GM21447 (cell line): ENCODE measurements at regions not wholly inside any gene's neighbourhood (a gene's known extent, or its start where the extent isn't known, plus 50 kb on each side); places are given as distances from the start of the nearest gene placed in this dataset.
"Not testable (repeated sequence)": the region's sequence is repeated elsewhere in the genome, so short reads cannot be mapped to it uniquely, and the experiment has no call there.

Source experiments
- ATAC-seq: cut with Tn5 transposase; IDR thresholded peaks from one replicate; pipeline ENCODE4 v1.9.1; 2021; ENCODE audit not compliant: unreplicated experiment

DNA sequence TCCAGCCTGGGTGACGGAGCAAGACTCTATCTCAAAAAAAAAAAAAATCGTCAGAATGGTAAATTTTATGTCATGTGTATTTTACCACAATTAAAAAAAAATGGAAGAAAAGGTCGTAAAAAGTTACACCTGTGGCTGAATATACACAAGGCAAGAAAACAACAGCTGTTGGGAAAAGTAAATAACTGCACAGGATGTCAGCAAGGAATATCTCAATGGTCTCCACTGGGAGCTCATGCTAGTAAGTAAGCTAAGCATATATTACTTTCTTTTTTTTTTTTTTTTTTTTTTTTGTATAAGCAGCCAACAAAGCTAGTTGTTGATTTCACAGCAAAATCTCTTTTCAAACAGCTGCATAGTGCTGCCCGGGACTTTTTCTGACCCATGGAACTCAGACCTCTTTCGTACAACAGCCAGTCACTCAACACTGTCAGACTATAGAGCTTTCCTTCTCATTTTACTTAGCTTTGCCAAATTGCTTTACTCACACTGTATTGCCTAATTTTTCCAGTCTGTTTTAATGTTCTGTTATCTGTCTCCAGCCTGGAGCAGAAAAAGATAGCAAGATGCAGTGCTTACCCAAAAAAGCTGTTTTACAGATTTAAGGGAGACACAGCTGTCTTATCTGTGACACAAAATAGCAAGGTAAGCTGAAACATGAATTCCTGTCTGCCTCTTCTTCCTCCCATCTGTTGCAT is 175.9 kb downstream of the ENC1 start:
- ATAC-seq = no peak

DNA sequence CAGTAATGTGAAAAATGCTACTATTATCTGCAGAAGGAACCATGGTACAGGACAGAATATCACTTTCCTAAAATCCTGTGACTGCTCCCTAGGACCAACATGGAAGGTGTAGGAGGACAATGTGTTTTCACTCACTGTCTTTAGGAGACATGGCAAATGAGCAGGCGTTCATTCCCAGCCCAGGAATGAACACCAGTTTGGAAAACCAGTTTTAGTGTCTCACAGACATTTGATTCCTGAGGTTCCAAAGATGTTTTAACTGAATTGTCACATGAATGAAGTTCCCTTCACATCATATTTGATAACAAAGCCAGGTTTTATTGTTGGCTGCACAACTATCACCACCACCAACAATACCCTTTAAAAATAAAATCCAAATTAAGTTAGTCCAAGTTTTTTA is 178.2 kb downstream of the ENC1 start:
- no peak for ATAC-seq

DNA sequence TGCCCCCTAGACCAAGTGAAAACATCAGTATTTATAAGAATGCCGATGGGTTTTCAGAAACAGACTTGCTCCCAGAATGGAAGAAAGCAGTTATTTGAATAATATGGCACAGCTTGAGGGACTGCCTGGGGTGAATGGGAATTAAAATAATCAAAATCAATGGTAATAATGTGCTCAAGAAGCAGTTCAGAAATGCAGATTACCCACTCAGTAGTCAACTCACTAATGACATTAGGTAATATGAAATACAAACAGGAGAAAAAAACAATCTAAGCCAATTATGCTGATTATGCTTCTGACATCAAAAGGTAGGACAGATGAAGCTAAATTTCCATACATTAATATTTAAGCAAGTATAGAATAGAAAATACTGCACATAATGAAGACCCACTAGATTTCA is 179.3 kb downstream of the ENC1 start:
- no peak for ATAC-seq

DNA sequence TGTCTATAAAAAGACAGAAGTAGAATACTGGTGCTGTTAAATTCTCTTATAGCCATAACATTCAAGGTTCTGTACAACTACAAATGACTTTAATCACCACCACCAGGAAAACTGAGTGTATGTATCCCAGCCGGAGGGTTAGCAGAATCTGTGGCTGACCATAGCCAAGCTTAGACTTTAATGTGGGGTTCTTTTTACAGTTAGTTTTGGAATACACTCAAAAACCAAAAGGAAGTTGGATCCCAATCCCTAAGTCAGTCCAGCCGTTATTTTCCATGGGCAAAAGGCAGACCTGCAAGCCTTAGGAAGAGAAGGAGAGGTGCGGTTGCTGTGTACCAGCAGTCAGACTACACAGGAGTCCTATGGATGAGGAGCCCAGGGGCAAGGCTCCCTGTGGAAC is 179.8 kb downstream of the ENC1 start:
- ATAC-seq = no peak

DNA sequence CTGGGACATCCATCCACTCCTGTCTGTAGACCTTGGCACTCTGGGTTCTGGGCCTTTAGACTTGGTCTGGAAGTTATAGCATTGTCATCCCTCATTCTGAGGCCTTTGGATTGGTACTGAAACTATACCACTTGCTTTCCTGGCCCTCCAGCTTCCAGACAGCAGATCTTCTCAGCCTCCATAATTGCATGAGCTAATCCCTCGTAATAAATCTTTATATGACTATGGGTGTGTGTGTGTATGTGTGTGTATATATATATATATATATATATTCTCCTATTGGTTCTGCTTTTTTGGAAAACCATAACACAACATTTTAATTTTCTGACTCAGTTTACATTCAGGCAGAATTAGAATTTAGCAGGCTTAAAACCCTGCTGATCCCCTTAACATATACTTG is 180.5 kb downstream of the ENC1 start:
- ATAC-seq = no peak

DNA sequence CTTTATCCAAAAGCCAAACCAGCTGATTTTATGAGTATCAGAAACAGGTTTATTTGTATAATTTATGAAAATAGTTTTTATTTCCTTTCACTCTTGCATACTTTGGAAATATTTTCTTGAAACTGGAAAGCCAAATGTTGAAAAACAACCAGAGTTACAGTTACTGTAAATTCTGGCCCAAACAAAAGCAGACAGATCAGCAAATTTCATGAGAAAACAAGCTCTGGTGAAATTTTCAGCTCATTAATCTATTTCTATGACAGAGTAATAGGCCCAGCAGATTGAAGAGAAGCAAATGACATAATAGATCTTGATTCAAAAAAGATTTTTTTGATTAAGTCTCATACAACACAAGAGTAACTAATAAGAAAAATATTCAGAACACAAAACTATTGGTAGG is 182.7 kb downstream of the ENC1 start:
- ATAC-seq = no peak

DNA sequence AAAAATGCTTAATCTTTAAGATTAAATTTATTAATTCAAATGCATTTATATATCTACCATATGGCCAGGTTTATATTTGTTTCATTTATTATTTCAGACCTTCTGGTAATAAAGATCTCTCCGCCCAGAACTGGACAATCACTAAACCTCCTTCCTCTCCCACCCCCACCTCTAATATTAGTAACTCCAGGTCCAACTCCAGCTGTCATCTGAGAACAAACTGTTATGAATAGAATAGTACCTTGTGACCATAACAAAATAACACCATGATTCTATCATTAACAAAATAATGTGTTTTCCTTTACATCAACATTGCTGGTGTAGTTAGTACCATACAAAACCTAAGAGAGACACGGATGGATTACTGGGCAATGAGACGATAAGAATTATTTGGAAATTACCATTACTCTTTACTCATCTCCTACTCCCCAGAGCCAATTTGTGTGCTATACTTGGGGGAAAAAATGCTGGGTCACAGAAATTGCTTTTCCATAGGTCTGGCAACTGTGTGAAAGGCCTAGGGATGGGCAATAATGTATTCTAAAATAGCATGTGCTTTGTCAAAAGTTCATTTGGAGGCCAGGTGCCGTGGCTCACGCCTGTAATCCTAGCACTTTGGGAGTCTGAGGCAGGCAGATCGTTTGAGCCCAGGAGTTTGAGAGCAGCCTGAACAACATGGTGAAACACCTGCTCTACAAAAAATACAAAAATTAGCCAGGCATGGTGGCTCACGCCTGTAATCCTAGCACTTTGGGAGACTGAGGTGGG is 186.1 kb downstream of the ENC1 start:
- ATAC-seq = no peak

DNA sequence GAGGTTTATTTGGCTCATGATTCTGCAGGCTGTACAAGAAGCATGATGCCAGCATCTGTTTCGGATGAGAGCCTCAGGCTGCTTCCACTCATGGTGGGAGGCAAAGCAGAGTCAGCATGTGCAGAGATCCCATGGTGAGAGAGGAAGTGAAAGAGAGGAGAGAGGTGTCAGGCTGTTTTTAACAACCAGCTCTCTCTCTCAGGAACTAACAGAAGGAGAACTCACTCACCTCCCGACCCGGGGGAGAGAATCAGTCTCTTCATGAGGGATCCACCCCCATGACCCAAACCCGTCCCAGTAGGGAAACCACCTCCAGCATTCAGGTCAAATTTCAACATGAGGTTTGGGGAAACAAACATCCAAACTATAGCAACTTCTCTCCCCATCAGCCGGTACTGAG is 187.7 kb downstream of the ENC1 start:
- ATAC-seq = no peak

DNA sequence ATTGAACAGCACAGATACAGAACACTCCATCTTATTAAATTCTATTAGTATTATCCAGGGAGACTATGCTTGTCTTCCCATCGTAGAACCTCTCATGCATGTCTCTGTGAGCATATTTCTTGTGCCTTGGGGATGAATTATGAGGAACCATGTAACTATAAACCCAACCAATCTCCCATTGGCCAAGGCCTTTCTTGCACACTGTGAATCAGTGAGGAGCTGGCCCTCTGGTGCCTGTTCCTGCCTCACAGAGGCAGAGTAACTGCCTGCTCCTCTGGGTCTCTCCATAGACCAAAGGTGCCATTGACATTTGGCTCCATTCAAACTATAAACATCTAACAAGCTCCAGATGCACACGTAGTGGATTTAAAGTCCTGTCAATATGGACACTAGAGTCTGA is 190.4 kb downstream of the ENC1 start:
- no peak for ATAC-seq

DNA sequence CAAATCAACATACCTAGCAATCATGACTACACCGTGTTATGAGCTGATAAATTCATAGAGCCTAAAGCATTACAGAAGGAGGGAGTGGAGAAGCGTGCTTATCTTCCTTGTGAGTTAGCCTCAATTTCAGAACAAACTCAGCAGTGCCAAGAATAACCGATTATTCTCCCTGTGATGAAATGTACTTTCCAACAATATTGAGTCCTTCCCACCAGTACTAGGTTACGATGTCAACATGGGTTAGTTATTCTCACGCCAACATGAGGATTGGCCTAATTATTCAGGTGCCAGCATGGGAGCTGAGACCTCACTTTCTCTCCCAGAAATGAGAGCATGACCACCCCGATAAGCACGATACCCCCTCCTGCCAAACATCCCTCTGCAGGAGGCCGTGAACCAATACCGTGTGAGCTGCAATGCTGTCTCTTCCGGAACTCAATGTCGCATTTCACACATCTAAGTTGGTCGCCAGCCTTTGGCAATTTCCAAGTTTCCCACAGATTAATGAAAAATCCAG is 193.7 kb downstream of the ENC1 start:
- ATAC-seq = no peak

DNA sequence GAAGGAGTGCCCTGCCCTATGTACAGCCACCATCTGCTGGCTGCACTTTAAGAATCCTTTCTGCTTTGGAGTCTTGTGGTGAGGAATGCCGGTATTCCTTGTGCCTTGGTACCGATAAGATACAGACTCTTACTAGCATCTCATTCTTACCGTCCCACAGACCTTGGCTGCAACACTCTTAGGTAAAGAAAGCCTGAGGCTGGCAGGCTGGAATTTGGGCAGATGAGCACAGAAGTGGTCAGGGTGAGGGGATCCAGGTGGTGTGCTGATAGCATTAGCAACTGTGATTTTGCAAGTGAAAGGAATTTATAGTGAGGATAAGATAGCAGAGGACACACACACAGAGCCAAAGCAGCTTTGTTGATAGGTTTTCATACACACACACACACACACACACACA is 198.1 kb downstream of the ENC1 start:
- no peak for ATAC-seq

DNA sequence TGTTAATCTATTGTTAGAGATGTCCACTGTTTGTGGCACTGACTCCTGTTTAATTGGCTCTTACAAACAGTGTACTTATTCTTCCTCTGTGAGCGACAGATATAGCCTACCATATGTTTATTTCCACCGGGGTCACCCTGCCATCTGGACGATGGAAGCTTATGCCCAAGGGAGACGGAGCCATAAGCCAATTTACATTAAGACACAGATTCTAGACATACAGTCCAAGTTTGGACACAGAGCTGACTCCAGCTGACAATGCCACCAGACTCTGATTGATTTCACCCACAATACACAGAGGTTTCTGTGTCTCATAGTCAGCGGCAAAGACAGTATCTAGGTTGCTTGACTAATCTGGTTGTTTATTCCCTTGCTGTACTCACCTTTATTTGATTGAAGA is 198.9 kb downstream of the ENC1 start:
- ATAC-seq = no peak

DNA sequence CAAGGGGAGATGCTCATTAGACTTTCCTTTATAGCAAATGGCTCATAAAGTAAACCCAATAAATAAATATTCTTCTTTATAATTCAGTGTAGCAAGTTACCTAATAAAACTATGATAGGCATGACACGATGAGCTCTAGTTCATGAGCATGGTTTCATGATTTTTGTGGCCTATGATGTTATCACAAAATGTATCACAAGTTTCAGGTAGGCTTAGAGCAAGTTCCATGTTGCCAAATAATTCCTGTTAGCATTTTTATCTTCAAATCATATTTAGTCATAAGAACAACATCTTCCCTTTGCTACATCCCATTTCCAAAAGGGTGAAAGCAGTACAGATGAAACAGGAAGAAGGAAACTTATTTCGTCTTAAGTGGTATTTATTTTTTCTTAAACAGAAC is 200.2 kb downstream of the ENC1 start:
- ATAC-seq = no peak

DNA sequence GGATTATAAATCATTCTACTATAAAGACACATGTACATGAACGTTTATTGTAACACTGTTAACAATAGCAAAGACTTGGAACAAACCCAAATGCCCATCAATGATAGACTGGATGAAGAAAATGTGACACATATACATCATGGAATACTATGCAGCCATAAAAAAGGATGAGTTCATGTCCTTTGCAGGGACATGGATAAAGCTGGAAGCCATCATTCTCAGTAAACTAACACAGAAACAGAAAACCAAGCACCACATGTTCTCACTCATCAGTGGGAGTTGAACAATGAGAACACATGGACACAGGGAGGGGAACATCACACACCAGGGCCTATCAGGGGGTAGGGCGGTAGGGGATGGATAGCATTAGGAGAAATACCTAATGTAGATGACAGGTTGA is 202.7 kb downstream of the ENC1 start:
- ATAC-seq = not testable (repeated sequence)

DNA sequence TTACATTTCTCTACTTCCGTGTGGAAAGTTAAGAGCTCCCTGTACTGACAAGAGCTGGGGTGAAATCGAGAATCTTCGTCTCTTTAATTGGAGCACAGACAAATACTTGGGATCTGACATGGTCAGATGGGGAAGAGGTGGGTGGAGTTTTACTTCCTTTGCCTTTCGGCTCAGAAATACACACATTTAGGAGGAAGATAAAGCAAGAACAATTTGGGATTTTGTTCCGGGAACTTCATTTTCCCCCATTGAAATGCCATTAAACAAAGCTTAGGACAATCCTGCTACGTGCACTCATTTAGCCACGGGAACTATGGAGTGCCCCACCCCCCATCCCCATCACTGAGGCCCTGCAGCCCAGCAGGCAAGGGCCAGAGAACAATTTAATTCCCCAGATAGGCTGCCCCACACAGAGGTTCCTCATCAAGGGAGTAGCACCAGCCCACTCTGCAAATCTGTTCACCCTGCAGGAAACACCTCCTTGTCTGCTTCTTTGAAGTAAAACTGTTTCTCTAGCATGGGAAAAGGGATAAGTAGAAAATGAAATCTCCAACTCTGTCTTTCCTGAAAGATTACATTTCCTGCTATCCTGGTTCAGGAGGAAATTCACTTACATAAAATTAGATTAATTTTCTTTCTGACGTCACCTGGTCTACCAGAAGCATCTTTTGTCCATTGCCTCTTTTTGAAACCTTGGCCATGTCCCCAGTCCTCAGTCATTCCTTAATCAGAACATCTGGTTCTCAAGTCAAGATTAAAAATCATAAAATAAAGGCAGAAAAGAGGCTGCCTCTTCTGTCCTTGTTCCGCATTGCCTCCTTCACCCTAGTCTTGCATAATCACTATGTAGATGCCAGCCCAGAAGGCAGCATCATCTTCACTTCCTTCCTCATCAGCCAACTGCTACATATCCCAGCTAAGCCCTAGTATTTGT is 206.4 kb downstream of the ENC1 start:
- ATAC-seq = no peak

DNA sequence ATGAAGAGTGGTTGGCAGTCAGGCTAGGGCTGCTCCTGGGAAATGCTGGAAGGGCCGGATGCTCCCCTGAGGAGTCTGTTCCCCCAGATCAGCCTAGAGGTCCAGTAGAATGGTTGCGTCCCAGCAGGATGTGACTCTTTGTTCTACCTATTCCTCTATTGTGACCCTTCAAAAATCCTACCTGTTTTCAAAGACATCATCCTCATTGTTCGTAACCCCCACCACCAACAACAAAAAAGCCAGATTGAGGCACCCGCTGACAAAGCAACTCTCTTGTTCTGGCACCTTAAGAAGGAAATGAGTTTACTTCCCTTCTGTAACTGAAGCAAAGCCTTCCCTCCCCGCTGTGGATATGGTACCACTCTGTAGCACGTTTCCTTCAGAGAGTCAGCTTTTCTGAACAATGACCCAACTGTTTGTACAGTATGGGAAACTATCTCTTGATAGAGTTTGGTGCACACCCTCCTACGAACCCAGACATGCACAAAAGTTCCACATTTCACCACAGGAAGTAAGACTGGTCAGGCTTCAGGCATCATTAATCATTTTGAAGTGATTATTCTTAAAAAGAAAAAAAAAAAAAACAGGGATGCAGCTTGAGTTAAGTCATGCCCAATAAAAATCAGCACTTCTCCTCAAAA is 207.2 kb downstream of the ENC1 start:
- ATAC-seq = peak; percentile 85

DNA sequence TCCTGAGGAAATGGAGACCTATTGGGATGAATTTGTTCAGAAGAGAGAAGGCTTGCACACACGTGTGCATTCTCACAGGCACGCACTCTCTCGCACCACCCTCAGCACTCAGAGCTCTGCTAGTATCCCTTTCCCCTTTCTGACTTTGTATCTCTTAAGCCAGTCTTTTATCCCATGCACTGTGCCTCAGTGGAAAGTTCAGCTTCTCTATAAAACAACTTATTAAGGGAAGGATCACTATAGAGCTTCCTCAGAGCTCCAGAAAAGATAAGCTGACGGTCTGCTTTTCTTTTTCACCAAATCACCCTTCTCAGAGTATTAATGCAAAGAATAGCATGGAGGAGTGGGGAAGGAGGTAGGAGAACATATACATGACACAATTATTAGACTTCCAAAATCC is 207.8 kb downstream of the ENC1 start:
- ATAC-seq = no peak

DNA sequence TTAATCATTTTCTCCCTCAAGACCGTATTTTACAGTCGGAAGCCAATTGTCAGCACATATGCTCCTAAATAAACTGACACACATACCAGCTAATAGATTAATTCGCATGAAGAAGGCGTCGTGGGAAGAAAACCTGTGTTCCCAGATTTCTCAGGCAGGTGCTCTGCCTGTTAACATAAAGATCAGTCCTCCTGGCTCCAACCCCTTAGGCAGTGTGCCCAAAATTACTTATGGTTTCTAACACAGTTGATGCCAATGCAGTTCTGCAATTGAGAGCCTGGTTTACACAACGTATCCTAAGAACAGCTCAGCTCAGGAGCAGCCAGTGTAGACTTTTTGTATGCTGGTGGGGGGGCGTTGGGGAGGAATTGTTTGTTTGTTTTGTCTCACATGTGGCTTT is 208.3 kb downstream of the ENC1 start:
- no peak for ATAC-seq

DNA sequence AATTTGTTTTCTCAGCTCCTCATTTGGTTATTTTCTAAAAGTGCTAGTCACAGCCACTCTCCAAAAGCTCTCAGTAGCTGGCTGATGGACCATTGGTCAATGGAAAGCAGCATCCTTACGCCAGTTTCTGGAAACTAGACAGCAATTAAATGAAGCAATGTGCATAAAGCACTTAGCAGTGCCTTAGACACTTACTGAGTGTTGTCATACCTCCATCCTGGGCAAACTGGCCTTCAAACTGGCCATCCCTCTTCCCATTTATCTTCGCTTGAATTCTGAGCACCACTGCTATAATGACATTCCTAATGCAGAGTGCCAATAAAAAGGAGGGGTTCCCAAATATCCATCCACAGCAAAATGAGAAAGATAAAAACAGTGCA is 209.2 kb downstream of the ENC1 start:
- no peak for ATAC-seq

DNA sequence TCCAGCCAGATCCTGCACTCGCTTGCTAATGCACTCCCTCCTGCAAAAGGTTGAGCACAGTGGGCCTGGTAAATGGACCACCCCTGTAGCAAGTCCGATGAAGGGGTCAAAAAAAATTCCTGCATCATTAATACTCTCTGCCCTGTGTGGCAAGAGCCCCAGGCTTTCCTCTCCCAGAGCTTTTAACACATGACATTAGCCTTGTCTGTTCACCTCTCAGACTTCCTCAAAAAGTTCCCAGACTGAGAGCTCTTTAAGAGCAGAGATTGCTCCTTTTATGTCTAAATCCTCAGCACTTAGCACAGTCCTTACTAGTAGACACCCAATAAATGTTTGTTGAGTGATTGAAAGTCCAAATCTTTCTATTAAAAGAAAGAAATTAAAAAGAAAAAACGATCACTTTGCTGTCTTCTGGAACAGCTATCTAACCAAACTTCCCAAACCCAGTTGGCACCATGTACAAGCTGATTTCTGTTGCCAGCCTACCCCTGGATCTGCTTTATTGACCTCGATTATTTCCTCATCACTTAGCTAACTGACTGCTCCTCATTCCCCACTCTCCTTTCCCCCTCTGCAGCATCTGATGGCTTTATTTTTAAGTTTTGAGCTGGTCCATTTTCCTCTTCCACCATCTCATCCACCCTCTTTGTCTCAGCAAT is 209.8 kb downstream of the ENC1 start:
- no peak for ATAC-seq

DNA sequence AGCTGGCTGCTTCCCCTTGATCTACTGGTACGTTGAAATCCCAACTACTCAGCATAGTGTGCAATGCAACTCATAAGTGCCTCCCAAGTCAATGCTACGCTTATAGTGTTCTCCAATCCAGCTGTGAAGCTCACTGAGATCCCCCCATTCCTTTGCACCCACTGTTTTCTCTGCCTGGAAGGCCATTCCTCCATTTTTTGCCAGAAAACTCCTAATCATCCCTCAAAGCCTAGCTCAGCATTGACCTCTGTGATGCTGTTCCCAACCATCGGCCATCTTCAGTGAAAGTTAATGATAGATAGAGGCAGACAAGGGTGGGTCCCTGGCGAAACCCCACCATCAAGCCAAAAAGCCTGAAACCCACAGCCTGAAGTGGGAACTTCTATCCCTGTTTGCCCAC is 211.0 kb downstream of the ENC1 start:
- ATAC-seq = no peak
